PC-9 (cell line): ENCODE measurements at regions not wholly inside any gene's neighbourhood (a gene's known extent, or its start where the extent isn't known, plus 50 kb on each side); places are given as distances from the start of the nearest gene placed in this dataset.

Source experiments
- BruUV-seq: library from RNA; stranded (reverse); fragments of 400-500 nt; replicated peaks from 2 replicates; lab custom pipeline; 2021; lab: Mats Ljungman, UMichigan
- CTCF ChIA-PET: fragments of 300-600 bp; sonication (Branson Sonifier 250); formaldehyde crosslinking; loops from one replicate; lab custom pipeline; 2022; ENCODE audit warnings: antibody characterized with exemption; lab: Charles Lee
- POLR2A ChIA-PET: fragments of 300-600 bp; sonication (Branson Sonifier 250); formaldehyde crosslinking; loops from one replicate; lab custom pipeline; 2022; ENCODE audit warnings: antibody characterized with exemption; ENCODE audit not compliant: unreplicated experiment; lab: Charles Lee
- DNase-seq, 2 experiments: peaks; one replicate each; pipeline versions ENCODE4 v3.0.0 to v3.0.0-alpha.2; 2015 to 2022; ENCODE audit warnings: mixed read lengths in 1 of 2
- H2AFZ ChIP-seq: fragments of 200-600 bp; sonication (generic); 2 replicates; pipeline ENCODE4 v1.8.1; 2017; ENCODE audit warnings: antibody characterized with exemption
- H3F3A ChIP-seq: fragments of 200-600 bp; sonication (generic); 2 replicates; pipeline ENCODE4 v1.8.1; 2017; ENCODE audit warnings: antibody characterized with exemption, mild to moderate bottlenecking, low read depth; ENCODE audit not compliant: insufficient read depth
- H3K27ac ChIP-seq: fragments of 200-600 bp; sonication (generic); 2 replicates; pipeline ENCODE4 v1.6.1; 2016; ENCODE audit warnings: mixed run types
- H3K27me3 ChIP-seq: fragments of 200-600 bp; sonication (generic); 2 replicates; pipeline ENCODE4 v1.6.1; 2016; ENCODE audit warnings: low read depth, mixed run types; ENCODE audit not compliant: insufficient read depth
- H3K36me3 ChIP-seq: fragments of 200-600 bp; sonication (generic); 2 replicates; pipeline ENCODE4 v1.6.1; 2016; ENCODE audit warnings: low read depth, mixed run types
- H3K4me1 ChIP-seq: fragments of 200-600 bp; sonication (generic); replicated peaks from 2 replicates; pipeline ENCODE4 v1.6.1; 2016; ENCODE audit warnings: mixed run types; ENCODE audit not compliant: insufficient read depth
- H3K4me2 ChIP-seq: fragments of 200-600 bp; sonication (generic); 2 replicates; pipeline ENCODE4 v1.6.1; 2017; ENCODE audit warnings: mixed run types
- H3K4me3 ChIP-seq: fragments of 200-600 bp; sonication (generic); 2 replicates; pipeline ENCODE4 v1.6.1; 2016; ENCODE audit warnings: mixed run types
- H3K79me2 ChIP-seq: fragments of 200-600 bp; sonication (generic); 2 replicates; pipeline ENCODE4 v1.6.1; 2017; ENCODE audit warnings: low read depth, mixed run types
- H3K9me2 ChIP-seq: fragments of 200-600 bp; sonication (generic); 2 replicates; pipeline ENCODE4 v1.8.1; 2017; ENCODE audit warnings: mild to moderate bottlenecking; ENCODE audit not compliant: insufficient read depth
- H3K9me3 ChIP-seq: fragments of 200-600 bp; sonication (generic); 2 replicates; pipeline ENCODE4 v1.8.1; 2016; ENCODE audit warnings: low read depth; ENCODE audit not compliant: insufficient read depth
- H4K20me1 ChIP-seq: fragments of 200-600 bp; sonication (generic); 2 replicates; pipeline ENCODE4 v1.8.1; 2017; ENCODE audit not compliant: insufficient read depth
- CTCF ChIP-seq: fragments of 200-600 bp; sonication (generic); conservative IDR thresholded peaks from 2 replicates; pipeline ENCODE4 v1.6.1; 2017; ENCODE audit warnings: mixed run types, antibody characterized with exemption, mild to moderate bottlenecking, moderate library complexity
- EZH2 ChIP-seq: fragments of 200-600 bp; sonication (generic); IDR thresholded peaks from 2 replicates; pipeline ENCODE4 v1.8.0; 2017; ENCODE audit warnings: antibody characterized with exemption, low read depth
- intact Hi-C: fragments of 100-400 bp; cut with micrococcal nuclease; formaldehyde crosslinking; loops from one replicate; pipeline ENCODE4 v1.10.0; 2022; ENCODE audit not compliant: unreplicated experiment

GRCh38 chr10:128777342-128777741, 651.1 kb upstream of the MKI67 start:
- no peaks in the 10 kb centered on the region for H3F3A ChIP-seq
- POLR2A ChIA-PET = no interaction called here
- no peaks in the 10 kb centered on the region for H3K9me2 ChIP-seq
- intact Hi-C loops = no loop called here
- H3K79me2 ChIP-seq = no peaks in the 10 kb centered on the region
- TF ChIP-seq EZH2 (no peak), CTCF (no peak)
- H3K27ac ChIP-seq = no peak overlapping the region
- CTCF ChIA-PET = no interaction called here
- no peak overlapping the region for H3K4me3 ChIP-seq
- no peaks in the 10 kb centered on the region for H4K20me1 ChIP-seq
- no peak for DNase-seq
- no peaks in the 10 kb centered on the region for H3K36me3 ChIP-seq
- H3K4me1 ChIP-seq = no peaks in the 10 kb centered on the region
- H3K27me3 ChIP-seq = peaks cover 8% of the 10 kb centered on the region; the same call in 1 of the 2 replicates
- no peaks in the 10 kb centered on the region for H3K9me3 ChIP-seq
- BruUV-seq = no TSS peak
- no peak overlapping the region for H3K4me2 ChIP-seq
- no peak overlapping the region for H2AFZ ChIP-seq

GRCh38 chr10:128779416-128779815, 653.2 kb upstream of the MKI67 start:
- POLR2A ChIA-PET = no interaction called here
- Histone ChIP-seq H3K4me3 (no peak overlapping the region), H3K36me3 (no peaks in the 10 kb centered on the region), H2AFZ (no peak overlapping the region), H3K4me2 (no peak overlapping the region), H3K9me2 (no peaks in the 10 kb centered on the region), H3K79me2 (no peaks in the 10 kb centered on the region), H3K9me3 (no peaks in the 10 kb centered on the region), H3K4me1 (no peaks in the 10 kb centered on the region), H3F3A (no peaks in the 10 kb centered on the region), H4K20me1 (no peaks in the 10 kb centered on the region), H3K27me3 (peaks cover 8% of the 10 kb centered on the region; the same call in 1 of the 2 replicates), H3K27ac (no peak overlapping the region)
- no peak for DNase-seq
- TF ChIP-seq CTCF (no peak), EZH2 (no peak)
- no TSS peak for BruUV-seq
- CTCF ChIA-PET = no interaction called here
- intact Hi-C loops = no loop called here

- intact Hi-C loops = no loop called here
- TF ChIP-seq CTCF (no peak), EZH2 (no peak)
Observed at GRCh38 chr10:128780156-128780761, 654.0 kb upstream of the MKI67 start.

More at GRCh38 chr10:128780156-128780761, 654.0 kb upstream of the MKI67 start:
- Histone ChIP-seq H3K27me3 (peaks cover 8% of the 10 kb centered on the region; the same call in 1 of the 2 replicates), H3K4me1 (no peaks in the 10 kb centered on the region), H3F3A (no peaks in the 10 kb centered on the region), H3K9me3 (no peaks in the 10 kb centered on the region), H2AFZ (no peak overlapping the region), H3K36me3 (no peaks in the 10 kb centered on the region), H3K4me3 (no peak overlapping the region), H3K27ac (no peak overlapping the region), H4K20me1 (no peaks in the 10 kb centered on the region), H3K79me2 (no peaks in the 10 kb centered on the region), H3K9me2 (no peaks in the 10 kb centered on the region), H3K4me2 (no peak overlapping the region)
- POLR2A ChIA-PET = no interaction called here
- BruUV-seq = no TSS peak
- CTCF ChIA-PET = no interaction called here
- no peak for DNase-seq
